H9 (cell line): ENCODE measurements at regions not wholly inside any gene's neighbourhood (a gene's known extent, or its start where the extent isn't known, plus 50 kb on each side); places are given as distances from the start of the nearest gene placed in this dataset.

Experiments used
- DNase-seq: peaks from one replicate; pipeline ENCODE4 v3.0.0-alpha.2; 2017
- H2AFZ ChIP-seq: one replicate; pipeline ENCODE4 v1.6.1; 2013; ENCODE audit warnings: mild to moderate bottlenecking, low read length, control low read depth, moderate library complexity
- H2AK5ac ChIP-seq: 2 replicates; pipeline ENCODE4 v1.6.1; 2013; ENCODE audit warnings: low read length, control low read depth, mixed read lengths; ENCODE audit not compliant: insufficient read length
- H2BK120ac ChIP-seq: one replicate; pipeline ENCODE4 v1.6.1; 2013; ENCODE audit warnings: low read depth, mild to moderate bottlenecking, low read length, control low read depth, inconsistent platforms; ENCODE audit not compliant: poor library complexity, severe bottlenecking
- H2BK12ac ChIP-seq: 2 replicates; pipeline ENCODE4 v1.6.1; 2013; ENCODE audit warnings: low read length, control low read depth, mixed read lengths, low read depth; ENCODE audit not compliant: insufficient read length
- H2BK15ac ChIP-seq: 2 replicates; pipeline ENCODE4 v1.6.1; 2013; ENCODE audit warnings: low read depth, low read length, control low read depth
- H2BK20ac ChIP-seq: one replicate; pipeline ENCODE4 v1.6.1; 2013; ENCODE audit warnings: low read depth, mild to moderate bottlenecking, low read length, control low read depth, inconsistent platforms; ENCODE audit not compliant: poor library complexity, severe bottlenecking
- H2BK5ac ChIP-seq: 2 replicates; pipeline ENCODE4 v1.6.1; 2013; ENCODE audit warnings: low read length, control low read depth, mixed read lengths; ENCODE audit not compliant: insufficient read length
- H3K14ac ChIP-seq: 2 replicates; pipeline ENCODE4 v1.6.1; 2013; ENCODE audit warnings: low read length, control low read depth; ENCODE audit not compliant: insufficient read depth
- H3K18ac ChIP-seq: 2 replicates; pipeline ENCODE4 v1.6.1; 2013; ENCODE audit warnings: low read depth, mild to moderate bottlenecking, mixed read lengths, low read length, control low read depth; ENCODE audit not compliant: insufficient read length
- H3K23ac ChIP-seq: 2 replicates; pipeline ENCODE4 v1.6.1; 2013; ENCODE audit warnings: low read length, control low read depth, mixed read lengths, low read depth; ENCODE audit not compliant: insufficient read length
- H3K23me2 ChIP-seq: 2 replicates; pipeline ENCODE4 v1.6.1; 2013; ENCODE audit warnings: low read depth, mild to moderate bottlenecking, mixed read lengths, low read length, control low read depth; ENCODE audit not compliant: insufficient read length, poor library complexity, severe bottlenecking
- H3K27ac ChIP-seq: 2 replicates; pipeline ENCODE4 v1.5.1; 2013; ENCODE audit warnings: low read length, control low read depth, mixed read lengths, low read depth; ENCODE audit not compliant: insufficient read length
- H3K27me3 ChIP-seq: 2 replicates; pipeline ENCODE4 v1.6.1; 2013; ENCODE audit warnings: low read length, control low read depth, inconsistent platforms; ENCODE audit not compliant: insufficient read depth
- H3K4ac ChIP-seq: 2 replicates; pipeline ENCODE4 v1.6.1; 2013; ENCODE audit warnings: low read depth, mild to moderate bottlenecking, control low read depth, inconsistent platforms, low read length, moderate library complexity
- H3K4me1 ChIP-seq: 2 replicates; pipeline ENCODE4 v1.6.1; 2013; ENCODE audit warnings: low read length, control low read depth, inconsistent platforms; ENCODE audit not compliant: insufficient read depth
- H3K4me2 ChIP-seq: 2 replicates; pipeline ENCODE4 v1.6.1; 2013; ENCODE audit warnings: low read length, control low read depth, mixed read lengths; ENCODE audit not compliant: insufficient read length, insufficient read depth
- H3K56ac ChIP-seq: 2 replicates; pipeline ENCODE4 v1.6.1; 2013; ENCODE audit warnings: low read depth, mild to moderate bottlenecking, mixed read lengths, low read length, control low read depth; ENCODE audit not compliant: insufficient read length
- H3K79me1 ChIP-seq: 2 replicates; pipeline ENCODE4 v1.6.1; 2013; ENCODE audit warnings: low read depth, mild to moderate bottlenecking, moderate library complexity, low read length, control low read depth, inconsistent platforms; ENCODE audit not compliant: insufficient read depth, poor library complexity, severe bottlenecking
- H3K79me2 ChIP-seq: 2 replicates; pipeline ENCODE4 v1.6.1; 2013; ENCODE audit warnings: low read length, control low read depth, inconsistent platforms; ENCODE audit not compliant: insufficient read depth
- H3K9ac ChIP-seq: 2 replicates; pipeline ENCODE4 v1.6.1; 2013; ENCODE audit warnings: low read length, control low read depth, mixed read lengths; ENCODE audit not compliant: insufficient read length; ENCODE audit errors: extremely low read depth
- H3K9me3 ChIP-seq: one replicate; pipeline ENCODE4 v1.6.1; 2013; ENCODE audit warnings: low read depth, low read length, inconsistent platforms; ENCODE audit not compliant: control insufficient read depth
- H3T11ph ChIP-seq: one replicate; pipeline ENCODE4 v1.6.1; 2013; ENCODE audit warnings: mild to moderate bottlenecking, low read length, control low read depth, inconsistent platforms
- H4K20me1 ChIP-seq: one replicate; pipeline ENCODE4 v1.6.1; 2013; ENCODE audit not compliant: control insufficient read depth, insufficient read length, insufficient read depth
- H4K5ac ChIP-seq: 2 replicates; pipeline ENCODE4 v1.6.1; 2013; ENCODE audit warnings: low read depth, mild to moderate bottlenecking, mixed read lengths, low read length, control low read depth; ENCODE audit not compliant: insufficient read length
- H4K8ac ChIP-seq: replicated peaks from 2 replicates; pipeline ENCODE4 v1.6.1; 2013; ENCODE audit warnings: low read length, control low read depth, mixed read lengths, low read depth; ENCODE audit not compliant: insufficient read length
- H4K91ac ChIP-seq: 2 replicates; pipeline ENCODE4 v1.6.1; 2013; ENCODE audit warnings: low read depth, mild to moderate bottlenecking, moderate library complexity, mixed read lengths, low read length, control low read depth; ENCODE audit not compliant: insufficient read length
- H3K27ac Mint-ChIP-seq, 3 experiments: 2 replicates in 2 of 3; 3 replicates in 1 of 3; pipeline ENCODE4 v1.8.0; 2020 to 2021; ENCODE audit warnings: mixed read lengths in 3 of 3, mild to moderate bottlenecking in 1 of 3, moderate library complexity in 1 of 3
- H3K27me3 Mint-ChIP-seq: 2 replicates; pipeline ENCODE4 v1.8.0; 2021; ENCODE audit warnings: low read depth, mild to moderate bottlenecking, moderate library complexity, mixed read lengths
- H3K36me3 Mint-ChIP-seq, 3 experiments: 2 replicates in 2 of 3; 3 replicates in 1 of 3; pipeline ENCODE4 v1.8.0; 2020 to 2021; ENCODE audit warnings: low read depth in 3 of 3, mixed read lengths in 3 of 3; ENCODE audit not compliant: insufficient read depth in 1 of 3
- H3K4me1 Mint-ChIP-seq, 2 experiments: 2 replicates each; pipeline ENCODE4 v1.8.0; 2020; ENCODE audit warnings: mixed read lengths in 2 of 2
- H3K4me3 Mint-ChIP-seq, 2 experiments: 2 replicates in 1 of 2; 3 replicates in 1 of 2; pipeline ENCODE4 v1.8.0; 2020 to 2021; ENCODE audit warnings: mild to moderate bottlenecking in 2 of 2, mixed read lengths in 2 of 2, moderate library complexity in 1 of 2
- H3K9me3 Mint-ChIP-seq, 2 experiments: 2 replicates in 1 of 2; 3 replicates in 1 of 2; pipeline ENCODE4 v1.8.0; 2020; ENCODE audit warnings: mild to moderate bottlenecking in 2 of 2, mixed read lengths in 2 of 2, moderate library complexity in 1 of 2
- WGBS: extraction: QIAGEN DNeasy Blood & Tissue Kit; methylation state at CpG from one replicate; pipeline ENCODE4 v1.1.7; 2013; ENCODE audit warnings: missing lambda C conversion rate, low lambda C conversion rate, mixed read lengths; ENCODE audit not compliant: insufficient read length; ENCODE audit errors: extremely low coverage; 5-methylcytosine and 5-hydroxymethylcytosine counted together
- microRNA-seq: library from miRNA; unstranded; fragments of <30 nt; microRNA quantifications from one replicate; pipeline ENCODE4, GENCODE V29; 2020; ENCODE audit warnings: borderline microRNAs expressed
- TF ChIP-seq, protein P1 (sequence below): fragments of 200-600 bp; sonication (generic); conservative IDR thresholded peaks from 3 replicates; pipeline ENCODE4 v1.8.0; 2021; ENCODE audit warnings: antibody characterized with exemption, mild to moderate bottlenecking

DNA sequence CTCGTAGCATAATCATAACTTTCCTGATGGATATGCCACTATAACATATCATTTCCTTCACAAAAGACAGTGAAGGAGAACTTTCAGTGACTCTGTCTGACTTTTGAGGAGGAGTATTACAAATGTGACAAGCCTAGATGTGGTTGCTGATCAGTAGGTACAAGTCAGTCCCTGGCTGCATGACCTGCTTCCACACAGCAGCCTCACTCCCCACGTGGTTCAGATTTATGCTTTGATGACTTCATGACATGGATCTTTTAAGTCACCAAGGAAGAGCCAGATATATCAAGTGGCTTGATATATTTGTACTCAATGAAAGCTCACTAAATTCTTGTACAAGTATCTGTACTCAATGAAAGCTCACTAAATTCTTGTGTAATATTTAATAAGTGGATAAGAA is 50.9 kb upstream of the MKLN1 start:
- H2BK120ac ChIP-seq: no peak overlapping the region
- no peak overlapping the region for H3K27ac Mint-ChIP-seq

More for the DNA sequence above, 50.9 kb upstream of the MKLN1 start:
- Histone ChIP-seq H3K9me3 (no peaks in the 10 kb centered on the region), H3K56ac (no peak overlapping the region), H3K79me2 (no peaks in the 10 kb centered on the region), H3K23ac (no peak overlapping the region), H2AK5ac (no peak overlapping the region), H3K14ac (no peak overlapping the region), H4K91ac (no peak overlapping the region), H3K9ac (no peak overlapping the region), H3K27ac (no peak overlapping the region), H3K4me2 (no peak overlapping the region), H3K23me2 (no peaks in the 10 kb centered on the region), H3K18ac (no peak overlapping the region), H3K27me3 (no peaks in the 10 kb centered on the region), H2BK20ac (no peak overlapping the region), H4K8ac (no peak overlapping the region), H3K79me1 (no peaks in the 10 kb centered on the region), H4K20me1 (no peaks in the 10 kb centered on the region), H3K4ac (no peak overlapping the region), H2BK15ac (no peak overlapping the region), H2BK5ac (no peak overlapping the region), H2BK12ac (no peak overlapping the region), H4K5ac (no peak overlapping the region), H3T11ph (no peak overlapping the region), H2AFZ (no peak overlapping the region), H3K4me1 (no peaks in the 10 kb centered on the region)
- no peaks in the 10 kb centered on the region for H3K27me3 Mint-ChIP-seq
- WGBS: no CpG with 5 or more reads among the region's 2 CpGs
- DNase-seq: no peak
- H3K4me3 Mint-ChIP-seq: no peak overlapping the region
- peaks cover 0 to 6% of the 10 kb centered on the region in 2 experiments; a peak in 2 of 5 replicates for H3K9me3 Mint-ChIP-seq
- no peaks in the 10 kb centered on the region for H3K4me1 Mint-ChIP-seq
- peaks cover 0 to 3% (median 0%) of the 10 kb centered on the region in 3 experiments; a peak in 1 of 7 replicates for H3K36me3 Mint-ChIP-seq
- TF ChIP-seq, protein P1, sequence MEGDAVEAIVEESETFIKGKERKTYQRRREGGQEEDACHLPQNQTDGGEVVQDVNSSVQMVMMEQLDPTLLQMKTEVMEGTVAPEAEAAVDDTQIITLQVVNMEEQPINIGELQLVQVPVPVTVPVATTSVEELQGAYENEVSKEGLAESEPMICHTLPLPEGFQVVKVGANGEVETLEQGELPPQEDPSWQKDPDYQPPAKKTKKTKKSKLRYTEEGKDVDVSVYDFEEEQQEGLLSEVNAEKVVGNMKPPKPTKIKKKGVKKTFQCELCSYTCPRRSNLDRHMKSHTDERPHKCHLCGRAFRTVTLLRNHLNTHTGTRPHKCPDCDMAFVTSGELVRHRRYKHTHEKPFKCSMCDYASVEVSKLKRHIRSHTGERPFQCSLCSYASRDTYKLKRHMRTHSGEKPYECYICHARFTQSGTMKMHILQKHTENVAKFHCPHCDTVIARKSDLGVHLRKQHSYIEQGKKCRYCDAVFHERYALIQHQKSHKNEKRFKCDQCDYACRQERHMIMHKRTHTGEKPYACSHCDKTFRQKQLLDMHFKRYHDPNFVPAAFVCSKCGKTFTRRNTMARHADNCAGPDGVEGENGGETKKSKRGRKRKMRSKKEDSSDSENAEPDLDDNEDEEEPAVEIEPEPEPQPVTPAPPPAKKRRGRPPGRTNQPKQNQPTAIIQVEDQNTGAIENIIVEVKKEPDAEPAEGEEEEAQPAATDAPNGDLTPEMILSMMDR: no peak

Small RNA genes in the stretch of these regions (microRNA-seq; reads per million reads assigned to microRNA genes)
- 27.1 reads per million, percentile 58 among the genes with 10 or more reads in this experiment for gene MIR29A
